HuH-7 (cell line): ENCODE measurements at regions not wholly inside any gene's neighbourhood (a gene's known extent, or its start where the extent isn't known, plus 50 kb on each side); places are given as distances from the start of the nearest gene placed in this dataset.
A peak's percentile ranks its signal among the peaks of the same experiment; 100 is the strongest.
"Not testable (repeated sequence)": the region's sequence is repeated elsewhere in the genome, so short reads cannot be mapped to it uniquely, and the experiment has no call there.

Experiments used
- DNase-seq: peaks from one replicate; pipeline ENCODE4 v3.0.0; 2011; ENCODE audit warnings: low spot score

DNA sequence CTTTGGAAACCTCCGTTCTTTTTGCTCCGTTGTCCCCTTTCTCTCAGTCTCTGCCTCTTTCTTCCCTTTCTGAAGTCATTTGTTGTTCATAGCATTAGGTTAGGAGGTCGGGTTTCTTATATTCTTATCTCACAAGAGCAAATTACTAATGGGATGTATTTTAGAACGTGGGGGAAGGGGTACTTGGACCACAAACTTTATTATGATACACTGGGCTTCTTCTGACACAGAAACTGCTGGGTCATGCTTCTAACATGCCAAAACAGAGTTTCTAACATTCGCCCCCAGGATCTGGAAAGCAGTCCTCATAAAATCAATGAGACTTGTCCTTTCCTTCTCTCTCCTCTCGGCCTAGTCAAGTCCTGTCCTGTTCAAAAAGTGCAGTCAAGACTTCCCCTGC, 334.4 kb downstream of the GADD45G start:
- DNase-seq = no peak

DNA sequence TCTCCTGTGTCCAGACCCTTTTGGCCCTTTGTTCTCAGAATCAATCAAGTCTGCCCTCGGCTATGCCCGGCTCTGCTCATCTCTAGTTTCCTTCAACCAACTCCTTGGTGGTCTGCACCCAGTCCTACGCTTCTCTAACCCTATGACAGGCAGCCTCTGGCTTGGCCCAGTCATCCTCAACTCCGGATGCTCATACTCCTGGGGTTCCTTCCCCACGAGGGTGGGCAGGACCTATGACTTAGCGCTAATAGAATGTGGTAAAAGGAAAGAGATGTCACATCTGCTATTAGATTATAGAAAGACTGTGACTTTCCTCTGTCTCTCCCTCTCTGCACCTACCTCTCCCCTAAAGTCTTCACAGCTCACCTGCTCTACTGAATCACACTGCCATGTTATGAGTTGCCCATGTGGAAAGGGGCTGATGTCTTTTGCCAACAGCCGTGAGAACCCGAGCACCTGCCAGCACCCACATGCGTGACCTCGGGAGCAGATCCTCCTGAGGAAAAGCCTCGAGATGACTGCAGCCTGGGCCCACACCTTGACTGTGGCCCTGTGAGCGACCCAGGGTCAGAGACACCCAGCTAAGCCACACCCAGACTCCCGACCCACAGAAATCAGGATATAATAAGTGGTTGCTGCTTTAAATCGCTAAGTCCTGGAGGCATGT, 334.9 kb downstream of the GADD45G start:
- DNase-seq = no peak

DNA sequence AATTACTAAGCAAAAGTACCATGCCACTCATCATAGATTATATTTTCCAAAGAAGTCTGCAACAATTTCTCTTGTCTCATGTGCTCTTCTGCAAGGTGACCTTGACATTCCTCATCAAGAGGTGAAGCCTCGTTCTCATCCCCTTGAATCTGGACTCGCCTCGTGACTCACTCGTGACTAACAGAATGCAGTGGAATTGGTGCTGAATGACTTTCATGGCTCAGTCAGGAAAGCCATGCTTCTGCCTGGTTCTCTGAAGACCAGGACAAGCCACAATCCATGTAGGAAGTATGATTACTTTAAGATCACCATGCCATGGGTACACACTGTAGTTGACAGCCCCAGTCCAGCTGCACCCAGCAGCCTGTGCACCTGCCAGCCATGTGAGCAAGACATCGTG, 335.8 kb downstream of the GADD45G start:
- no peak for DNase-seq

DNA sequence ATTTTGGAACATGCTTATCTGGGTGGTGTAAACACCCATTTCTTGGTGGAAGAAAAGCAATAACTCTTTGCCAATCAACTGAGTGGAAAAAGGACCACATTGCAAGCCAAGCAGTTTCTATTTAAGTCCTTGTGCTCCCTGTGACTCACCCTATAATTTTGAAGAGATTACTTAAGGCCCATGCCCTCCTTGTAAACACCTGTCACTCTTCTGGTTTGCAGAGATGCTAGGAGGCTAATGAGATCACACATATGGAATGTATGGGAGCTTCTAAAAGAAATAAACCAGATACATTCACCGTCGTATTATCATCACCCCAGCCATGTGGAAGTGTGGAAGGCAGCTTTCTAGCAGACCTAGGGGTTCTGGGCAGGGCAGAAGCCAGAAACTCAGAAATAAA, 337.1 kb downstream of the GADD45G start:
- no peak for DNase-seq

DNA sequence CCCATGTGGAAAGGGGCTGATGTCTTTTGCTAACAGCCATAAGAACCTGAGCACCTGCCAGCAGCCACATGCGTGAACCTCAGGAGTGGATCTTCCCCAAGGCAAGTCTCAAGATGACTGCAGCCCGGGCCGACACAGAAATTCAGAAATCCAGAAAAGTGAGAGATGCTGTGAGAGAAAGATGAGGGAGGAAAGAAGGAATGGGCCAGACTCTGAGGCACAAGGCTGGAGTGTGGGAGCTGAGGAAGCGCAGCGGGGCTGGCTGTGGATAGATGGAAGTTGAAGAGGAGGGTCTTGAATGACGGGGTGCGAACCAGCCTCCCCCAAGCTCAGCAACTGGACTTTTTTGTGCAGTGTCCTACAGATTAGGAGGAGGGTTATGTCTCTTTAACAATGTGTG, 337.8 kb downstream of the GADD45G start:
- DNase-seq = no peak

DNA sequence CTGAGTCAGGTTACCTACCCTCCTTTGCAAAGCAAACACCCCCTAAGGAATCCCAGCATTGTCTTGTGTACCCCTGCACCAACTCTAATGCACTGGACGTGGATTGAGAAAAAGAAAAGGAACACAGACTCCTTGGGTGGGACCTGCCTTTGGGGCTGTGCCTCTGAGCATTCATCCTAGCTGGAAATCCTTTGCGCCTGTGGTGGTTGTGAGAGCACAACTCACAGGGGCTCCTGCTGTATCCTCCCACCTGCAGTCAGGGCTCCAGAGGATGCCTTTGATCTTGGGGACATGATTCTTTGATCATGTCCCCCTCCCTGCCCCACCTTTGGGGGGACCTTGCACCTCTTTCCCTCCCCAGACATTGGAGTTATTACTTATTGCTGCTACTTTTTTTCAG, 338.5 kb downstream of the GADD45G start:
- DNase-seq = no peak

DNA sequence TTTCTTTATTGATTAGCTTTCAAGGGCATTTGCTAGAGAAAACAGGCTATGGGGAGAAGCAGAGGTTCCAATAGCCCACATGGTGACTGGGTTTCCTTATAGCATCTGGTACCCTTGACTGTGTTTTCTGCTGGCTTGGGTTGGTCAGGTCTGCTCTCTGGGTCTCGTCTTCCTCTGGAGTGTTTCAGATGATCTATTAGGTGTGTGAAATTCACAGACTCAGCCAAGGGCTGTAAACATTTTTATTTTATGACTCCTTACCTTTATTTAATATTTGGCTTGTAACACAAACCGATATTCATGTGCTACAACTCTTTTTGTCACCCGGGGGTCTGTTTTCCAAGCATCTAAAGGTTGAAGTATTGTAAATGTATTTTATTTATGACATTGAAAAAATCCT, 338.9 kb downstream of the GADD45G start:
- DNase-seq = no peak

DNA sequence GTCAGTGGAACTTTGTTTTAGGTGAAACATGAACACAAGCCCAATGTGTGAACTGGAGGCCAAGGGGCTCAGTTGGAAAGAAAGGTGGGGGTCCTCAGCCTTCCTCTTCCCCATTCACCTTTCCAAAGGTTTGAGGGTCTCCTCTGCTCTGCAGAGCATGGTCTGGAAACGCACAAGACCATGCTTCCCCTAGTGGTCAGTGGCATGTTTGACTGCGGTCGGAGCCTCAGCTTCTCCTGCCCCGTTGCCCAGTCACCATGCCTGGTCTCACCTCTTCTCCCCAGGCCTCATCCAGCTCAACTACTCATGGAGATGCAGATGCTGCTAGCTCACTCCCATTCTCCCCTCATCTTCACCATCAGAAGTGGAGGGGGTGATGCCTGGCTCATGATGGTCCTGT, 340.3 kb downstream of the GADD45G start:
- peak; percentile 16 for DNase-seq

DNA sequence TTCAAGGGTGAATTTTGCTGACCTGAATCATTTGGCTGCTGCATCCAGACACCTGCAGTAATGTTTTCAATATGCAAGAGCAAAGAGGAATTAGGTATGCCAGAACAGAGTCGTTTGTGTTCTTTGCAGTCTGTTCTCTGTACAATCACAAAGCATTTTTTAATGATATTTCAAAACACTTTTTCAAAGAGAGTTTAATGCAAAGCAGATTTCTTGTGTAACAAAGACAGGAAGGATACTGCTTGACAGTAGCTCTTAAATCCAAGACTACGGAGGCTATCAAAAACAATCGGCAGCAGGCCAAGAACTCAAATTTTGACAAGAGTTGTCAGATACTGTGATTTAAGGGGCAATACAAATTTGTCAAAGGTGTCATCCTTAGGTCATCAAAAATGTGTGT, 341.9 kb downstream of the GADD45G start:
- no peak for DNase-seq

DNA sequence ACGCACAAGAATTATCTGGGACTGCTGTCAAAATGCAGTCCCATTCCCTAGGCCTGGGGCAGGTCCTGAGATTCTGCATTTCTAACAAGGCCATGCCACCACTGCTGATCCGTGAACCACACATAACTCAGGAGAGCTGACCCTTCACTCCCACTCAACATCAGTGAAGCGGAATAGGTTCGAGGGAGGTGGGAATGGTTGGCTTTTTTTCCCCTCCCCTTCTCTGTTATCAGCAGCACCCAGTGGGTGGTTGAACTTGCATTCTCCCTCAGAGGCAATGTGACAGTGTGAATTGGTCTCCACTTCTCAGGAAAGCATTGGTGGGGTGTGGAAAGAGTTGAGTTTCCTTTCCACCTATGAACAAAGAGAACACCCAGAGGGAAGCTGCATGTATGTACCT, 344.3 kb downstream of the GADD45G start:
- DNase-seq = no peak

DNA sequence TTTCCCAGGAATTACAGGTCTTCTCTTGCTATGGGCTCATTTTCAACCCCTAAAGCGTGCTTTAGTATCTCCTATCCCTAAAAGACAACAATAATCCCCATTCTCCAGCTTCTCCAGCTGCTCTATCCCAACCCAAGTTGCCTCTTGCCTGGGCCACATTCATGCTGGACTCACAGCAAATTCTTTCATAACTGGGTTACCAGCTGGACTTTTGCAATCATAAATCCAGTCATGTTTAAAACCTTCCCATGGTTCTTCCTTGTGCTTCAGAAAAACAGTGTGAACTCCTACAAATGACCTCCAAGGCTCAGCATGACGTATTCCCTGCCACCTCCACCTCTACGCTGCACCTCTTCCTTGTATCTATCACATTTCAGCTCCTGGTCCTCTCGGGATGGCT, 346.9 kb downstream of the GADD45G start:
- DNase-seq = no peak

DNA sequence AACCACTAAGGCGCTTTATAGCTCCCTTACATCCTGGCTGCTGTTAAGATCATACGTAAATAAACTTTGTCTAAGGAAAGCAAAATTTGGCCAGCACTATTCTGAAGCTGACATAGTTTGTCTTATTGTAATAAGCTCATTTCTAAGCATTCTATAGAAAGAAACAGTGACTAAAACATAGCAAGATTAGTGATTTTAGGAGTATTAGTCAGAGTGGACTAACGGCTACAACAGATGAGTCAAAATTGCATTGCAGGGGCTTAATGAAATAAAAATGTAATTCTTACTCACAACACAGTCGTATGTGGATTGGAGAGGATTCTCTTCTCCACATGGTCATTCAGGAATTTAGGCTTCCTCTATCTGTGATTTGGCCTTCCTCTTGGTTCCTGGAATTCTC, 347.6 kb downstream of the GADD45G start:
- no peak for DNase-seq

DNA sequence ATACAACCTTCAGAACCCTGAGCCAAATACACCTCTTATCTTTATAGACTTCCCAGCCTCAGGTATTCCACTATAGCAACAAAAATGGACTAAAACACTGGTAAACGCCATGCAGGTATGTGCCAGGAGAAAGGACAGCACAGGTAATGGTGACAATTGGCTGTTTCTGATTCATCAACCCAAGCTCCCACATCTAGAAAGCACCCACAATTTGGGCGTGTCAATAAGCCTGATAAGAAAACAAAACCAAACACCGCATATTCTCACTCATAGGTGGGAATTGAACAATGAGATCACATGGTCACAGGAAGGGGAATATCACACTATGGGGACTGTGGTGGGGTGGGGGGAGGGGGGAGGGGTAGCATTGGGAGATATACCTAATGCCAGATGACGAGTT, 348.5 kb downstream of the GADD45G start:
- not testable (repeated sequence) for DNase-seq

DNA sequence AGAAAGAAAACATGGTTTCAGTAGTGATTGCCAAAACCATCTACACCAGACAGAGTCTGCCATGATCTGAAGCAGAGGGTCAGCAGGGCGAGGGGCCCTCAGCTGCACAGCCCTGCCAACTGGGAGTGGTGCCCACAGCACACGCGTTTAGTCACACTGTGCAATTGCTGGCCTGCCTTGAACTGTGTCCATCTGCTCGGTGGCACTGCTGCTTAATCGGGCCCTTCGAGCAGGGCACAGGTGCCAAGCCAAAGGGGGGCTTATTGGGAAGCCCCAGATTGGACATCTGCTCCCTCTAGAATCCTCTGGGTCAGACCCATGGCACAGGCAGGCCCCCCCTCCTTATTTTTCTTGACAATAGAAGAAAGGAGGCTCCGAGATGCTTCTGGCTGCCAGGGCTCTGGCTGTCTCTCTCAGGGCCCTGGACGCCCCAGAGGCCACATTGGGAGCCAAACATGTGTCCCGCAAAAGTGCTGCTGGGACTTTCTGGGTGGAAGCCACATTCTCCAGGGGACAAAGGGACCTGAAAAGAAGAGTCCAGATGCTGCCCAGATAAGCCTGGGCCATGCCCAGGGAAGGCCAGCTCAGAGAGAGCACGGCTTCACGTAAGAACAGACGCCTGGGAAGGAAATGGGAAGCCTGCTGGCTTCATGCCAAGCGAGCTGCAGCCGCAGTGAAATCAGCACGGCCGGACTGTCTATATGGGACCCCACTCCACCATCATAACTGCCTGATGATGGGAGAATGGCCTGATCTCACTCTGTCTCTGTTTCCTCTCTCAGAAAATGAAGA, 349.2 kb downstream of the GADD45G start:
- no peak for DNase-seq

DNA sequence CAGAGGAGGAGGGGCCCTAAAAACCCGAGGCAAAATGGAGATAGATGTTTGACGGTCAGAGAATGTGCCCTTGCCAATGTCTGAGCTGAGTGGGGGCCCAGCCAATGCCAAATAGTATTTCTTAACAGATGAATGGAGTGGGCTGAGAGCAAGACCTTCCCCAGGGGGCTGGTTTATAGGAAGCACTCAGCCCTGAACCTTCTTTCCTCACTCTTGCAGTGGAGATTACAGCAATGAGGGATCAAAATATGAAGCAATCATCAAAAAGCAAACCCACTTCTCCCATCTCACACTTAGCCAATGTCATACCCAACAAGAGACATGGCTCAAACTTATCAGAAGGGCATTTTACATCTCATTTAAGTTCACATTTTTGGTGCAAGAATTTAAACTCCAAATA, 350.3 kb downstream of the GADD45G start:
- no peak for DNase-seq

DNA sequence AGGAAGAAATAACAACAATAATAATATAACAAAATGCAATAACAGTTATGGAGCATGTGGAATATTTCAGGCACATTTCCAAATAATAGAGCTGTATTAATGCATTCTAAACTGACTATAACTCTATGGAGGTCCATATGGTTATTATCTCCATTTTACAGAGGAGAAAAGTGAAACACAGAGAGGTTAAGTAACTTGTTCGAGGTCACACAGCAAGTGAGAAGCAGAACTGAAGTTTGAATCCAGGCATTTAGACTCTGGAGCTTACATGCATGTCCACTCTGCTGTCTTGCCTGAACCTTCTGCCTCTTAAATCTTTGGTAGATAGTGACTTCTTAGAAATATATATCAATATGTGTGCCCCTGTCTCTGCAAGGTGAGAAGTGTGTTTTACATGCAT, 350.8 kb downstream of the GADD45G start:
- DNase-seq = no peak

DNA sequence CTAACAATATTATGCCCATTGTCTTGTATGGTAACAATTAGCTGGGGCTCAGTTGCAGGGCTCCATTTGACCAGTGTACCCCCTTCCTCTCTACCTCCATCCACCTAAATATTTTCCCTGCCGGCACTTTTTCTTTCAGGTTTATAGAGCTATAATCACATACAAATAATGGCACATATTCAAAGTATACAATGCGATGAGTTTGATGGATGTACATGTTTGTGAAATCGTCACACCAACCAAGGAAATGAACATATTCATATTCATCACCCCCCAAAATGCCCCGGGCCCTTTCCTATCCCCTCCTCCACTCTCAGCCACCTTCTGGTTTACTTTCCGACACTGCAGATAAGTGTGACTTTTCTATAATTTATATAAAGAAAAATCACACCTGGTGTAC, 351.5 kb downstream of the GADD45G start:
- DNase-seq = no peak

DNA sequence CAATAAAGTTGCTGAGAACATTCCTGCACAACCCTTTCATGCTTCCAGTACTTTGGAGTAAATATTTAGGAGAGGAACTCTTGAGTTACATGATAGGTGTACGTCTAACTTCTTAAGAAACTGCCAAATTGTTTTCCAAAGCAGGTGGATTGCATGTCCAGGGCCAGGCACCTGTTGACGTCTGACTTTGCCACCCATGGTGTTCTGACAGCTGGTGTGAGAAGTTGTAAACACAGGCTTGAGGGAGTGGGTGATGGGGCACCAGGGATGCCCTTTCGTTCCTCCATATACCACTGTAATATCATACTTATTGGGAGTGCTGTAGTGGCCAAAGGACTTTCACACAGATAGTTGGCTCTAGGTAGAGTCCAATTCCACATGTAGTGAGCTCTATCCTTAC, 352.1 kb downstream of the GADD45G start:
- no peak for DNase-seq

DNA sequence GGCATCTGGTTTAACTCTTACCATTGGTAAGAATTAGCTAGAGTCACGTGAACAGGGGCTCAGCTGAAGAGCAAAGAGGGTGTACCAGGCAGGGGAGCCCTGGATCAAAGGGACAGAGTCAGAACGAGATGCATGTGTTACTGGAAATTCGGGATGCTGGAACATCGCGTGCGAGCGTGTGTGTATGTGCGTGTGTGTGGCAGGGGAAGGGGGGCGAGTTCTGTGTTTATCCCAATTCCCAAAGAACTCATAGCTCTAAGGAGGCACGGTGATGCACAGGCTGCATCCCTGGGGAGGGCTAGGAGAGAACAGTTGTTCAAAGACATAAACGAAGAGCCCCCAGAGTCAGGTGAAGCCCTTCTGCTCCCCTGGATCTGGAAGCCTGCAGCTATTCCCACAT, 353.3 kb downstream of the GADD45G start:
- DNase-seq = no peak

DNA sequence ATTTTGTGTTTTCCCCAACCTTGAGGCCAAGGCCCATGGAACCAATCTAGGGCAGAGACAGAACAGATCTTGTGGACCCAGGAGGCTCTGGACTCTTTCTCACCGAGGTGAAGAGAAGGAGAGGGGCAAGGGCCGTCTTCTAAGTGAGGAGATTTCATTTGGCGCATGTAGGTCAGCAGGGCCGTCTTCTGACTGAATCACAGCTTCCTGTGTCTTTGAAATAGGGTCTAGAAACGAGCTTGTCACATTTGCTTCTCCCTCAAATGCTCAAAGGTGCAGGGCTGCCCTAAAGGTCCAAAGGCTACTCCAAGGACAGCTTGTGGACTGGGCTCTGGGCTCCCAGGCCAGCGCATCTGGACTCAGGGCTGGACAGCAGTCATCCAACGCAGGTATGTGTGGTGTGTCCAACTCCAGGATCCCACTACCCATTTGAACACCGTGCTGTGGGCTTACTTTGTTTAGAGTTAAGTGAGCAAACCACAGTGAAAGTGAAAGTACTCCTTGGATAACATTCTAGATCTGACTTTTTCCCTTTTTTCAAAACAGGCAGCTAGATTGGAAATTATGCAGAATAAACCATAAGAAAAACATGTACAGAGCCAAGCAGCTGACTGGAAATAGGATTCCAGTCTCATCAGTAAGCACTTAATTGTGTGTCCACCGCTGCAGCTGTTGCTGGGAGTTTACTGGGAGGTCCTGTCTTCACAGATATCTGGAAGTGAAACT, 357.0 kb downstream of the GADD45G start:
- no peak for DNase-seq

DNA sequence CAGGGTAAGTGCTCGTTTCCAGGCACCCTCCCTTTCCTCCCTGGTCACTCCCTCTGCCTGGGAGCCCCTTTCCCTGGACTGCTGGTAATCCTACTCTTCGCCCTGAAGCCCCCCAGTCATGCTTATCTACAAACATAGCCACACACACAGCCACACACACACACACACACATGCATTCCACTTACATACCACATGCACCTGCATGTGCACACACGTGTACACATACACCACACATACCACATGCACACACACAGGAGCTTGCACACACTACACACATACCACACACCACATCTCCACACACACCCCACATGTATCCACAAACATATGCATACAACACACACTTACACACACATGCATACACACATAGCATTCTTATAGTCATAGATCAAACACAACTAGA, 358.5 kb downstream of the GADD45G start:
- no peak for DNase-seq

DNA sequence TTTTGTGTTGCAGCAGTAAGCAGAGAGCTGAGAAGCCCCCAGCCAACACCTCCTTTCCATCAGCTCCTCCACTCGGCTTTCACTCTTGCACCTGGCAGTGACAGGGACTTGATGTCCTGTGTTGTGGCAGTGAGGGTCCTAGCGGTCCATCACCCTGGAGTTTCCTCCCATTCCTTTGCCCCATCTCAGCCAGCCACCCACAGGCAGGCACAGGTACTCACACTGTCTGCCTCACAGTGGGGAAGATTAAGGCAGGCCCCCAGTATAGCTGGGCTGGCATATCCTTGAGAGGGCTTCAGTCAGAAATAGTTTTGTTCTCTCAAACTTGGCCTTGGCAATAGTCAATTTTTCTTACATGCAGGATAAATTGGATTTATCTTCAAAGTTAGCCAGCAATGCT, 362.7 kb downstream of the GADD45G start:
- no peak for DNase-seq

DNA sequence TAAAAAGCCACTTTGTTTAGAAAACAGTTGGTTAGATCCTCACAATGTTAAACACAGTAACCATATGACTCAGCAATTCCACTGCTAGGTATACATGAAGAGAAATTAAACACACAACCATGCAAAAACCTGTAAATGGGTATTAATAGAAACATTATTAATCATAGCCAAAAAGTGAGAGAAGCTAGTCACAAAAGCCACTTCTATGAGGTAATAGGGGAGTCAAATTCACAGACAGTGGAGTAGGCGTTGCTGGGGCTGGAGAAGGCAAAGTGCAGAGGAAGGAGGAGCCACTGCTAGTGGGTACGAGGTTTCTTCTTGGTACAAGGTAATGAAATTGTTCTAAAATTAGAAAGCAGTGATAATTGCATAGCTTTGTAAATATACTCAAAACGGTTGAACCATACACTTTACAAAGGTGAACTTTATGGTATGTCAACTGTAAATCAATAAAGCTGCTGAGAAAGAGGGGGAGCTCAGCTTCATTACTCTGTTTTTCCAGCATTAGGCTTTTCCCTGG, 364.4 kb downstream of the GADD45G start:
- DNase-seq = no peak
